ENCODE measurements at regions not wholly inside any gene's neighbourhood (a gene's known extent, or its start where the extent isn't known, plus 50 kb on each side); places are given as distances from the start of the nearest gene placed in this dataset.
"Not testable (repeated sequence)": the region's sequence is repeated elsewhere in the genome, so short reads cannot be mapped to it uniquely, and the experiment has no call there.

DNA sequence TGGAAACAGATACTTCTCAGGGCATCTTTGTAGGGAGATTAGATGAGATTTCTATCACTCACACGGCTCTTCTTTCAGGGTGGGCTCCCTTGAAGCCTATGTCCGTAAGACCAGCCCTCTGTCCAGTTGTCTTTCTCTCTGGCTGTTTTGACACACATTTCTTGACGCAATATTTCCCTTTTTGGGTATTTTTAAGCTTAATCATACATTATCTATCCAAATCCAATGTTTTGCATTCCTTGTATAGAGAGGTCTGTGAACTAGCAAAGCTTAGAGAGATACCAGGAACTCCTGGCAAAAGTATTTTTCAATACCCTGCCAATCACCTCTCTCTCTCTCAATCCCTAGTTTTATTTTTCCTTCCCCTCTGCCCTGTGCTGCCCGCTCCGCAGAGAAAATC lies 79.3 kb downstream of the EOMES start:
- CTCF ChIA-PET, result interaction anchor here (0.5 to 2.2 kb wide), 3 partner anchors 17 to 176 kb away, joined by 3 to 9 read pairs (median 4); no protein-coding TSS in a partner anchor
- no peak for DNase-seq (ENCODE audit: low read depth, low spot score)
- TF ChIP-seq CTCF (IDR thresholded peaks at IDR 0.05; ENCODE audit: insufficient read depth, low read length, missing control alignments), result no peak
- POLR2A ChIA-PET, result interaction anchor here (0.7 to 0.8 kb wide), 2 partner anchors 69 to 109 kb away, joined by 3 to 4 read pairs; no protein-coding TSS in a partner anchor
- H3K4me3 ChIP-seq (ENCODE audit: low read depth, low read length), result no peak overlapping the region

DNA sequence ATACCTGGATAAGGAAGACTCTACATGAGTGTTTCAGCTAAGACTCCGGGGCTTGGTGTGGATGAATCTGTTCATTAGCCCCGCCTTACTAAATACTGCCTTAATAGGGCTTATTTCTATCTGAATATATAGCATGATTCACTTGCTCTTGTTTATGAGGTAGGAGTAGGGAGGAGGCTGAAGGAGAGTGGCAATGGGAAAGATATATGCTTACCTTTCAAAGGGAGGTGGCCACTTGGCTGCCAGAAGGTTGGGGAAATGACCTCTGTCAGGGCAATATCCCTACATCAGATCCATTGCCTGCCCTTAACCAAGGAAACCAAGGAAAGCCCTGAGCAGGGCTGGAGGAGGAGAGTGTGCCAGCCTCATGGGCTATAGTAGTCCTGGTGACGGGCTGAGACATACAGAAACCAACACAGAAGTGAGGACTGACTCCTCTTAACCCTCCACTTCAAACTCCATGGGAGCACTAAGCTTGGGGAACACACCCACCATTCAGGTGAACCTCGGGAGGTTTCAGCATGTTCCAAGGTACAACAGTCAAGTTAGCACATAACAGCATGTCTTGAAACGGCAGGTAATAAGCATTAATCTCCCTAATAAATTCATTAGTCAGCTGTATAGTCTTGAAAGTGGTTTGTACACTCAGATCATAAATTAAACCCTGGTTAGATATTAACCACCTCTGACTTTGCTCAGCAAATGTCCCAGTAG lies 80.1 kb downstream of the EOMES start:
- no peak for TF ChIP-seq CTCF (IDR thresholded peaks at IDR 0.05; ENCODE audit: insufficient read depth, low read length, missing control alignments)
- ChIA-PET CTCF (interaction anchor here (1.0 to 2.2 kb wide), 2 partner anchors 18 to 175 kb away, joined by 4 to 9 read pairs; no protein-coding TSS in a partner anchor), POLR2A (no interaction called here)

DNA sequence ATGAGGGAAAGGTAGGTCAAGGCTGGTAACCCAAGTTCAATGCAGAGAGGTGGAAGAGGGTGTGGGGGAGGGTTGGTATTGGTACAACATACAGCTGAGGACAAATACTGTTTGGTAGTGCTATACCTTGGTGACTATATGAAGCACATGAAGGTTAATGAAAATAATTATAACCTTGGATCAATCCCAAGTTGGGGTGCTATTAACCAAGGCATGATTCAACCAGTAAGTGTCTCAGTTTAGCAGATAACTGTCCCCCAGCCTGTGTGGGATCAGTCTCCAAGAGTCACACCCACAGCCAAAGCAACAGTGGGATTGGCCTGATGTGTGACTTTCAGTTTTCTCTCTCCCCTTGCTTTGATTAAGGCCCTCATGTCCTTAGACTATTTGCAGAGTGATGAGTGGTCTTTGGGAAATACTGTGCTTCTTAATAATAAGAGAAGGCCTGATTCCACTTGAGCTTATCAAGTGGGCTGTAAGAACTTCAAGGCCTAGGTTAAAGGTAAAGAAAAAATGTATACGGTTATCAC lies 80.8 kb downstream of the EOMES start:
- TF ChIP-seq CTCF (IDR thresholded peaks at IDR 0.05; ENCODE audit: insufficient read depth, low read length, missing control alignments), result no peak
- CTCF ChIA-PET, result interaction anchor here (2.2 kb wide), 1 partner anchor 175 kb away, joined by 9 read pairs; no protein-coding TSS in a partner anchor
- POLR2A ChIA-PET, result interaction anchor here (1.0 kb wide), 1 partner anchor 9 kb away, joined by 3 read pairs; no protein-coding TSS in a partner anchor
- no peak overlapping the region for H3K4me3 ChIP-seq (ENCODE audit: low read depth, low read length)
- DNase-seq (ENCODE audit: low read depth, low spot score), result no peak

More for the DNA sequence above, 80.1 kb downstream of the EOMES start:
- no peak for DNase-seq (ENCODE audit: low read depth, low spot score)
- no peak overlapping the region for H3K4me3 ChIP-seq (ENCODE audit: low read depth, low read length)

DNA sequence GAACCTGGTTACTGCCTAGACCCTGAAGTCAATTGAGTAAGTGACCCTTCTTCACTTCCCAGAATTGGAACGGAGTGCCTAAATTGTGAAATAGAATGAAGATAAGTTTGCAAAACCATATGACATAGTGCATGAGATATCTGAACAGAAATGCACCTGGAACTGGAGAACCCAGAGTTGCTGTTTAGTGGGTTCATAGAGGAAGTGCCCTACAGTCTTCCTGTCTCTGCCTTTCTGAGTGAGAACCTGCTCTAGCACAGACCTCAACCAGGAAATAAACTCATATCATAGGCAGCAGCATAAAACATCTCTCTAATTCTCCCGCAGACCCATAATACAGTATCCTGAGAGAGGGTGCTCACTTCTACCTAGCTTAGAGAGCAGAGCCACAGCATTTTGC lies 82.9 kb downstream of the EOMES start:
- no peak for TF ChIP-seq CTCF (IDR thresholded peaks at IDR 0.05; ENCODE audit: insufficient read depth, low read length, missing control alignments)
- CTCF ChIA-PET, result no interaction called here
- no peak for DNase-seq (ENCODE audit: low read depth, low spot score)
- H3K4me3 ChIP-seq (ENCODE audit: low read depth, low read length), result no peak overlapping the region
- POLR2A ChIA-PET, result no interaction called here

DNA sequence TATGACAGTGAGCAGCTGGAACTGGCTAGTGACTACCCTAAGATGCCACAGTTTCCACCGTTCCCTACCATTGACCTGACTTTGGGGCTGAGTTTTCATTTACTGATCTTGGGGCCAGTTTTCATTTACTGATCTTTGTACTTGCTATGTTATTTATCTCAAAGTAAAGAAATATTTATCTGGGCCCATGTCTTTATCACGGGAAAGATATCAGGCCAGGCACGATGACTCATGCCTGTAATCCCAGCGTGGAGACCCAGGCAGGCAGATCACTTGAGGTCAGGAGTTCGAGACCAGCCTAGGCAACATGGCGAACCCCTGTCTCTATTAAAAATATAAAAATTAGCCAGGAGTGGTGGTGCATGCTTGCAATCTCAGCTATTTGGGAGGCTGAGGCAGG lies 83.5 kb downstream of the EOMES start:
- DNase-seq (ENCODE audit: low read depth, low spot score), result no peak
- ChIA-PET POLR2A (no interaction called here), CTCF (interaction anchor here (1.0 to 1.7 kb wide), 2 partner anchors 21 to 42 kb away, joined by 3 read pairs; no protein-coding TSS in a partner anchor)
- H3K4me3 ChIP-seq (ENCODE audit: low read depth, low read length), result no peak overlapping the region
- TF ChIP-seq CTCF (IDR thresholded peaks at IDR 0.05; ENCODE audit: insufficient read depth, low read length, missing control alignments), result no peak

DNA sequence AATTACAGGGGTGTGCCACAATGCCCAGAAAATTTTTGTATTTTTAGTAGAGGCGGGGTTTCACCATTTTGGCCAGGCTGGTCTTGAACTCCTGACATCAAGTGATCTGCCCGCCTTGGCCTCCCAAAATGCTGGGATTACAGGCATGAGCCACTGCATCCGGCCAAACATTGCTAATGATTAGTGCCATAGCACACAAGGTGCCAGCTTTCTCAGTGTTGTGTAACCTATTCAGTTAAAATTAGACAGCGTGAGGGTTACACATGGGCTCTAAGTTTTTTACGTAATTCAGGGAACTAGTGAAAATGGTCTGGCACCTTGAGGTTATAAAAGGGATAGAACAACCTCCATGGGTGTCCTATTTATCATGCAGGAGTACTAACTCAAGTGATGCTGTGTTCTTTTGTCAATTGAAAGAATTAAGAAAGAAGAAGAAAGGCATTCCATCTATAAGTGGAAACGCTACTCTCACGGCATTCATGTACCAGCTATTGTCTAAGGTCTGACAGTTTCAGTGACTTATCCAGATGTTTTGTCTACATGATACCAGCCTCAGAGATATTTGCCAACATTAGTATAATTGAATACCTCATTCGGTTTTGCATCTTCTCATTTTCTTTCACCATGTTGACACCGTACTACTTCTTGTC lies 84.7 kb downstream of the EOMES start:
- ChIA-PET POLR2A (no interaction called here), CTCF (interaction anchor here (1.0 to 1.7 kb wide), 2 partner anchors 22 to 43 kb away, joined by 3 read pairs; no protein-coding TSS in a partner anchor)
- no peak for DNase-seq (ENCODE audit: low read depth, low spot score)
- no peak for TF ChIP-seq CTCF (IDR thresholded peaks at IDR 0.05; ENCODE audit: insufficient read depth, low read length, missing control alignments)
- H3K4me3 ChIP-seq (ENCODE audit: low read depth, low read length), result no peak overlapping the region

DNA sequence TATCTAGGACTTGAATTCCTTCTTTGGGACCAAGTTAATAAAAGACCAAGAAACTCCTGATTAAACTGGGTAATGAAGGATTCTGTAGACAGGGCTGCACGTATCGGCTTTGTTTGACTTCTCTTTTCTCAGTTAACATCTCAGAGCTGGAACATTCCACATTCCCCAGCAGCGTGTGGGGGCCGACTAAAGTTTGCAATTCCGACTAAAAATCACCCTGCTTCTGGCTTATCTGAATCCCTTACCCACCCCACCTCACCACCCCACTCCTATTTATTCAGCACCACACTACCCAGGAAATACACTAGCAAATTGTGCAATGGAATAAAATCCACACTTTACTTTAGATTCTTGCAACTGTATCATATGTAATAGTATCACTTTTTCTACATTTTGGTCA lies 87.1 kb downstream of the EOMES start:
- DNase-seq (ENCODE audit: low read depth, low spot score); H3K4me3 ChIP-seq (ENCODE audit: low read depth, low read length); CTCF ChIA-PET; POLR2A ChIA-PET: not testable (repeated sequence)
